KMS-11 (cell line): ENCODE measurements at regions not wholly inside any gene's neighbourhood (a gene's known extent, or its start where the extent isn't known, plus 50 kb on each side); places are given as distances from the start of the nearest gene placed in this dataset.

Experiments used
- H2AFZ ChIP-seq: fragments of 200-600 bp; sonication (generic); 2 replicates; pipeline ENCODE4 v1.6.1; 2016; ENCODE audit warnings: antibody characterized with exemption, mixed run types, low read depth
- H3K27ac ChIP-seq: fragments of 200-600 bp; sonication (generic); 2 replicates; pipeline ENCODE4 v1.6.1; 2016; ENCODE audit warnings: mild to moderate bottlenecking, mixed run types
- H3K27me3 ChIP-seq: fragments of 200-600 bp; sonication (generic); 2 replicates; pipeline ENCODE4 v1.6.1; 2017; ENCODE audit warnings: mild to moderate bottlenecking, low read depth, mixed run types, moderate library complexity; ENCODE audit not compliant: insufficient read depth
- H3K36me3 ChIP-seq: fragments of 200-600 bp; sonication (generic); 2 replicates; pipeline ENCODE4 v1.6.1; 2017; ENCODE audit warnings: mild to moderate bottlenecking, mixed run types; ENCODE audit not compliant: insufficient read depth
- H3K4me1 ChIP-seq: fragments of 200-600 bp; sonication (generic); 2 replicates; pipeline ENCODE4 v1.6.1; 2016; ENCODE audit warnings: mild to moderate bottlenecking, low read depth, mixed run types; ENCODE audit not compliant: poor library complexity, severe bottlenecking
- H3K4me2 ChIP-seq: fragments of 200-600 bp; sonication (generic); 2 replicates; pipeline ENCODE4 v1.7.0; 2016; ENCODE audit warnings: mild to moderate bottlenecking, mixed run types
- H3K4me3 ChIP-seq: fragments of 200-600 bp; sonication (generic); IDR thresholded peaks from 2 replicates; pipeline ENCODE4 v1.6.1; 2017; ENCODE audit warnings: low read depth, low read length, mixed read lengths; ENCODE audit not compliant: insufficient read depth
- H3K79me2 ChIP-seq: fragments of 200-600 bp; sonication (generic); 2 replicates; pipeline ENCODE4 v1.6.1; 2016; ENCODE audit warnings: low read depth, mixed run types; ENCODE audit not compliant: insufficient read depth
- H3K9ac ChIP-seq: fragments of 200-600 bp; sonication (generic); 2 replicates; pipeline ENCODE4 v1.6.1; 2016; ENCODE audit warnings: mild to moderate bottlenecking, mixed run types
- H4K20me1 ChIP-seq: fragments of 200-600 bp; sonication (generic); 2 replicates; pipeline ENCODE4 v1.6.1; 2016; ENCODE audit warnings: mild to moderate bottlenecking, mixed run types; ENCODE audit not compliant: insufficient read depth
- CTCF ChIP-seq: fragments of 200-600 bp; sonication (generic); conservative IDR thresholded peaks from 2 replicates; pipeline ENCODE4 v1.6.1; 2017; ENCODE audit warnings: low read depth, mild to moderate bottlenecking, antibody characterized with exemption, low read length, moderate library complexity, mixed read lengths

GRCh38 chr1:81490614-81491013, 310.1 kb upstream of the ADGRL2 start:
- Histone ChIP-seq H3K27ac (no peak overlapping the region), H3K4me2 (no peak overlapping the region), H2AFZ (no peak overlapping the region), H4K20me1 (no peaks in the 10 kb centered on the region), H3K79me2 (no peaks in the 10 kb centered on the region), H3K27me3 (no peaks in the 10 kb centered on the region), H3K9ac (no peak overlapping the region), H3K4me3 (no peak overlapping the region), H3K4me1 (no peaks in the 10 kb centered on the region), H3K36me3 (no peaks in the 10 kb centered on the region)
- no peak for TF ChIP-seq CTCF

- Histone ChIP-seq H3K27ac (no peak overlapping the region), H3K79me2 (no peaks in the 10 kb centered on the region), H3K4me2 (no peak overlapping the region), H2AFZ (no peak overlapping the region), H3K4me3 (no peak overlapping the region), H3K4me1 (no peaks in the 10 kb centered on the region), H3K9ac (no peak overlapping the region), H4K20me1 (no peaks in the 10 kb centered on the region), H3K36me3 (no peaks in the 10 kb centered on the region), H3K27me3 (no peaks in the 10 kb centered on the region)
- no peak for TF ChIP-seq CTCF
Observed at GRCh38 chr1:81489372-81489934, 311.3 kb upstream of the ADGRL2 start.

- Histone ChIP-seq H3K27me3 (no peaks in the 10 kb centered on the region), H4K20me1 (no peaks in the 10 kb centered on the region), H3K27ac (no peak overlapping the region), H3K36me3 (no peaks in the 10 kb centered on the region), H3K4me2 (no peak overlapping the region), H3K4me3 (no peak overlapping the region), H2AFZ (no peak overlapping the region), H3K4me1 (no peaks in the 10 kb centered on the region), H3K79me2 (no peaks in the 10 kb centered on the region), H3K9ac (no peak overlapping the region)
- TF ChIP-seq CTCF = no peak
Observed at GRCh38 chr1:81484284-81484683, 316.4 kb upstream of the ADGRL2 start.

- Histone ChIP-seq H3K4me1 (no peaks in the 10 kb centered on the region), H2AFZ (no peak overlapping the region), H3K9ac (no peak overlapping the region), H3K27ac (no peak overlapping the region), H3K79me2 (no peaks in the 10 kb centered on the region), H3K4me2 (no peak overlapping the region), H4K20me1 (no peaks in the 10 kb centered on the region), H3K27me3 (no peaks in the 10 kb centered on the region), H3K4me3 (no peak overlapping the region), H3K36me3 (no peaks in the 10 kb centered on the region)
- no peak for TF ChIP-seq CTCF
Observed at GRCh38 chr1:81478219-81478618, 322.5 kb upstream of the ADGRL2 start.
